ENCODE measurements at regions not wholly inside any gene's neighbourhood (a gene's known extent, or its start where the extent isn't known, plus 50 kb on each side); places are given as distances from the start of the nearest gene placed in this dataset.

DNA sequence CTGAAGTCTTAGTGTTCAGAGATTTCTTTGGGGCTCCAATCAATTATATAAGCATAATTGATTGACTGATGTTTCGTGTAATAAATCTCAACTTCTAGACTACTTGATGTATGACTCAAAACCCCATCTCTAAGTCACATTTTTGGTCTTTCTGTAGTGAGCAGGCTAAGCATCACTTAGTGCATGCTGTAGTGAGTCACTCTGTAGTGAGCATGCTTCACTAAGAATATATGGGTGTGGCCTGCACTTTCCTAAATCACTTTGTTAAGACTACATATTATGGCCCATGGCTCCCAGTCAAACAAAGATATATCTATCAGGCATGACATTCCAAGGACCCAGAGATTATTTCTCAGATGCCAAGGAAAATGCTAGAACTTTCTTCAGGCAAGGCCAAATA lies 909.4 kb upstream of the LRFN5 start:
- Histone ChIP-seq H3K36me3 (ENCODE audit: insufficient read depth) (no peaks in the 10 kb centered on the region), H3K4me2 (no peak overlapping the region), H3K27ac (ENCODE audit: low read depth) (no peak overlapping the region), H3K79me2 (replicated peaks; ENCODE audit: insufficient read depth) (no peaks in the 10 kb centered on the region), H3F3A (replicated peaks; ENCODE audit: low read depth) (no peaks in the 10 kb centered on the region), H4K20me1 (replicated peaks; ENCODE audit: insufficient read depth) (no peaks in the 10 kb centered on the region), H3K9me2 (ENCODE audit: insufficient read depth) (0 out of 2 replicates have a peak, but pooled peaks cover 4% of the 10 kb centered on the region), H3K4me3 (no peak overlapping the region), H2AFZ (no peak overlapping the region), H3K27me3 (ENCODE audit: insufficient read depth) (no peaks in the 10 kb centered on the region), H3K4me1 (ENCODE audit: insufficient read depth) (peaks cover 10% of the 10 kb centered on the region; the same call in 1 of the 2 replicates)
- H3K27me3 Mint-ChIP-seq (ENCODE audit: insufficient read depth, low read depth, poor library complexity): peaks cover 2% of the 10 kb centered on the region
- ATAC-seq (no peak), DNase-seq (ENCODE audit: low spot score) (no peak)
- TF ChIP-seq EZH2phosphoT487 (IDR thresholded peaks at IDR 0.05; ENCODE audit: unreplicated experiment) (no peak), REST (IDR thresholded peaks at IDR 0.05; ENCODE audit: unreplicated experiment) (no peak), ZNF114 (CRISPR knock-in tag; IDR thresholded peaks at IDR 0.05) (no peak), CTCF (conservative IDR thresholded peaks at IDR 0.05; ENCODE audit: low read depth in 2 of 2) (no peak), JUNB (IDR thresholded peaks at IDR 0.05; ENCODE audit: unreplicated experiment) (no peak), POLR2AphosphoS5 (IDR thresholded peaks at IDR 0.05; ENCODE audit: low read depth) (no peak), EZH2 (IDR thresholded peaks at IDR 0.05; ENCODE audit: low read depth, unreplicated experiment) (no peak), CREB1 (CRISPR knock-in tag; IDR thresholded peaks at IDR 0.05; ENCODE audit: low read depth) (no peak), ZNF331 (CRISPR knock-in tag; IDR thresholded peaks at IDR 0.05; ENCODE audit: low read depth) (no peak), NANOG (IDR thresholded peaks at IDR 0.05; ENCODE audit: borderline replicate concordance) (no peak), STAT1 (IDR thresholded peaks at IDR 0.05; ENCODE audit: unreplicated experiment) (no peak)
- TF ChIP-seq, protein P1, sequence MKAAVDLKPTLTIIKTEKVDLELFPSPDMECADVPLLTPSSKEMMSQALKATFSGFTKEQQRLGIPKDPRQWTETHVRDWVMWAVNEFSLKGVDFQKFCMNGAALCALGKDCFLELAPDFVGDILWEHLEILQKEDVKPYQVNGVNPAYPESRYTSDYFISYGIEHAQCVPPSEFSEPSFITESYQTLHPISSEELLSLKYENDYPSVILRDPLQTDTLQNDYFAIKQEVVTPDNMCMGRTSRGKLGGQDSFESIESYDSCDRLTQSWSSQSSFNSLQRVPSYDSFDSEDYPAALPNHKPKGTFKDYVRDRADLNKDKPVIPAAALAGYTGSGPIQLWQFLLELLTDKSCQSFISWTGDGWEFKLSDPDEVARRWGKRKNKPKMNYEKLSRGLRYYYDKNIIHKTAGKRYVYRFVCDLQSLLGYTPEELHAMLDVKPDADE (IDR thresholded peaks at IDR 0.05): no peak
- TF ChIP-seq, protein P2, sequence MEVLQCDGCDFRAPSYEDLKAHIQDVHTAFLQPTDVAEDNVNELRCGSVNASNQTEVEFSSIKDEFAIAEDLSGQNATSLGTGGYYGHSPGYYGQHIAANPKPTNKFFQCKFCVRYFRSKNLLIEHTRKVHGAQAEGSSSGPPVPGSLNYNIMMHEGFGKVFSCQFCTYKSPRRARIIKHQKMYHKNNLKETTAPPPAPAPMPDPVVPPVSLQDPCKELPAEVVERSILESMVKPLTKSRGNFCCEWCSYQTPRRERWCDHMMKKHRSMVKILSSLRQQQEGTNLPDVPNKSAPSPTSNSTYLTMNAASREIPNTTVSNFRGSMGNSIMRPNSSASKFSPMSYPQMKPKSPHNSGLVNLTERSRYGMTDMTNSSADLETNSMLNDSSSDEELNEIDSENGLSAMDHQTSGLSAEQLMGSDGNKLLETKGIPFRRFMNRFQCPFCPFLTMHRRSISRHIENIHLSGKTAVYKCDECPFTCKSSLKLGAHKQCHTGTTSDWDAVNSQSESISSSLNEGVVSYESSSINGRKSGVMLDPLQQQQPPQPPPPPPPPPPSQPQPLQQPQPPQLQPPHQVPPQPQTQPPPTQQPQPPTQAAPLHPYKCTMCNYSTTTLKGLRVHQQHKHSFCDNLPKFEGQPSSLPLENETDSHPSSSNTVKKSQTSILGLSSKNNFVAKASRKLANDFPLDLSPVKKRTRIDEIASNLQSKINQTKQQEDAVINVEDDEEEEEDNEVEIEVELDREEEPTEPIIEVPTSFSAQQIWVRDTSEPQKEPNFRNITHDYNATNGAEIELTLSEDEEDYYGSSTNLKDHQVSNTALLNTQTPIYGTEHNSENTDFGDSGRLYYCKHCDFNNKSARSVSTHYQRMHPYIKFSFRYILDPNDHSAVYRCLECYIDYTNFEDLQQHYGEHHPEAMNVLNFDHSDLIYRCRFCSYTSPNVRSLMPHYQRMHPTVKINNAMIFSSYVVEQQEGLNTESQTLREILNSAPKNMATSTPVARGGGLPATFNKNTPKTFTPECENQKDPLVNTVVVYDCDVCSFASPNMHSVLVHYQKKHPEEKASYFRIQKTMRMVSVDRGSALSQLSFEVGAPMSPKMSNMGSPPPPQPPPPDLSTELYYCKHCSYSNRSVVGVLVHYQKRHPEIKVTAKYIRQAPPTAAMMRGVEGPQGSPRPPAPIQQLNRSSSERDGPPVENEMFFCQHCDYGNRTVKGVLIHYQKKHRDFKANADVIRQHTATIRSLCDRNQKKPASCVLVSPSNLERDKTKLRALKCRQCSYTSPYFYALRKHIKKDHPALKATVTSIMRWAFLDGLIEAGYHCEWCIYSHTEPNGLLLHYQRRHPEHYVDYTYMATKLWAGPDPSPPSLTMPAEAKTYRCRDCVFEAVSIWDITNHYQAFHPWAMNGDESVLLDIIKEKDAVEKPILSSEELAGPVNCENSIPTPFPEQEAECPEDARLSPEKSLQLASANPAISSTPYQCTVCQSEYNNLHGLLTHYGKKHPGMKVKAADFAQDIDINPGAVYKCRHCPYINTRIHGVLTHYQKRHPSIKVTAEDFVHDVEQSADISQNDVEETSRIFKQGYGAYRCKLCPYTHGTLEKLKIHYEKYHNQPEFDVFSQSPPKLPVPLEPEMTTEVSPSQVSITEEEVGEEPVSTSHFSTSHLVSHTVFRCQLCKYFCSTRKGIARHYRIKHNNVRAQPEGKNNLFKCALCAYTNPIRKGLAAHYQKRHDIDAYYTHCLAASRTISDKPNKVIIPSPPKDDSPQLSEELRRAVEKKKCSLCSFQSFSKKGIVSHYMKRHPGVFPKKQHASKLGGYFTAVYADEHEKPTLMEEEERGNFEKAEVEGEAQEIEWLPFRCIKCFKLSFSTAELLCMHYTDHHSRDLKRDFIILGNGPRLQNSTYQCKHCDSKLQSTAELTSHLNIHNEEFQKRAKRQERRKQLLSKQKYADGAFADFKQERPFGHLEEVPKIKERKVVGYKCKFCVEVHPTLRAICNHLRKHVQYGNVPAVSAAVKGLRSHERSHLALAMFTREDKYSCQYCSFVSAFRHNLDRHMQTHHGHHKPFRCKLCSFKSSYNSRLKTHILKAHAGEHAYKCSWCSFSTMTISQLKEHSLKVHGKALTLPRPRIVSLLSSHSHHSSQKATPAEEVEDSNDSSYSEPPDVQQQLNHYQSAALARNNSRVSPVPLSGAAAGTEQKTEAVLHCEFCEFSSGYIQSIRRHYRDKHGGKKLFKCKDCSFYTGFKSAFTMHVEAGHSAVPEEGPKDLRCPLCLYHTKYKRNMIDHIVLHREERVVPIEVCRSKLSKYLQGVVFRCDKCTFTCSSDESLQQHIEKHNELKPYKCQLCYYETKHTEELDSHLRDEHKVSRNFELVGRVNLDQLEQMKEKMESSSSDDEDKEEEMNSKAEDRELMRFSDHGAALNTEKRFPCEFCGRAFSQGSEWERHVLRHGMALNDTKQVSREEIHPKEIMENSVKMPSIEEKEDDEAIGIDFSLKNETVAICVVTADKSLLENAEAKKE (CRISPR knock-in tag; IDR thresholded peaks at IDR 0.05): no peak
- H3K9me3 Mint-ChIP-seq: peaks cover 9% of the 10 kb centered on the region
- peaks cover 8% of the 10 kb centered on the region for H3K36me3 Mint-ChIP-seq (ENCODE audit: low read depth)
- no peak overlapping the region for H3K4me3 Mint-ChIP-seq
- H3K4me1 Mint-ChIP-seq: no peaks in the 10 kb centered on the region
- H3K27ac Mint-ChIP-seq: no peak overlapping the region

All from GM23338 (cell line).